ENCODE measurements at regions not wholly inside any gene's neighbourhood (a gene's known extent, or its start where the extent isn't known, plus 50 kb on each side); places are given as distances from the start of the nearest gene placed in this dataset.

DNA sequence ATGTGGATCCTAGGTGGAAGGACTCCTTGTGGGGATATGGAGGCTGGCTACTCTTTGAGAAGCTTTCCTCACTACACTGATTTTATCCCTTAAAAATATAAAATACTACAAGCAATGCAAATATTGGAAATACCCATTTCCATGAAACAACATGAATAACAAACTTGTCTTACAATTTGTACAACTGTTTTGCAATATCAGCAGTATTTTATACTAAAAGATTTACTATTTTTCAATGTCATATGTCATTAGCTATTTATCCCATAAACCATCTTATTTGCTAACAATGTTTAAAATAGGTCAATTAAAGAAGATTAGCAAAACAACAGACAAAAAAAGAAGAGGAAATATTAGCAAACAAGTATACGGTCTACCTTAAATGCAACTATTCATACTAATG is 1674.1 kb downstream of the PCDH7 start:
- no peak for TF ChIP-seq POLR2A (IDR thresholded peaks at IDR 0.05; ENCODE audit: low read depth, low read length)
- no peak for TF ChIP-seq POLR2AphosphoS5 (IDR thresholded peaks at IDR 0.05; ENCODE audit: low read depth, low read length)
- no peak for TF ChIP-seq TAF1 (IDR thresholded peaks at IDR 0.05; ENCODE audit: borderline replicate concordance, low read depth, low read length)
